ENCODE measurements at regions not wholly inside any gene's neighbourhood (a gene's known extent, or its start where the extent isn't known, plus 50 kb on each side); places are given as distances from the start of the nearest gene placed in this dataset.

DNA sequence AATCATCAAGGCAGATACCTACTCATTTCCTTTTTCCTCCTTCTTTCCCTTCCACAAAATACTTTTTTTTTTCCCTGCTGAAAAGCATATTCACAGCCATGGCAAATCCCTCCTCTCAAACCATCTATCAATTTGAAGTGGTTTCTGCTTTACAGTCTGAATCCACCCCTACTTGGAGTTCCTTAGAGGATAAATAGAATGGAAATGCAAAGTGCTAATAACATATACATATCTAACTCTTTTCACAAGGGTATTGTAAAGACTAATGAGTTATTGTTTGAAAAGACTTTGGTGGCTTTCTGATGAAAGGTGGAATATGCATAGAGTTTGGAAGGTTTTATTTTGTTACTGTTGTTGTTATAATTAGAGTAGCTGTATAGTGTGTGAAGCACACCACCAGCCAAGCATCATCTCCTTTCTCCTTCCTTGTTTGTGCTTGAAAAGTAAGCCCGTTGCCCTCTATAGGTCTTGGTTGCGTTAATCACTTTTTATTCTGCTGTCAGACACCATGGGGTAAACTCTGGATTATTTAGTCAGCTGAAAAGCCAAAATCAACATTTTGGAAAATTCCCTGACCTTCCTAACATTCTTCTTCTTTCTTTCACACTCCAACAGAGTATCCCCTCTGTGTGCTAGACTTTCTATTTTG, 2126.9 kb upstream of the CELF4 start:
- Histone ChIP-seq H3K23me2 (ENCODE audit: low read depth, low read length) (no peaks in the 10 kb centered on the region), H3K4me2 (ENCODE audit: insufficient read depth in 1 of 2, low read depth in 2 of 2, low read length in 2 of 2) (peak overlapping the region; percentile 46 to 52), H3K79me2 (ENCODE audit: control insufficient read depth in 1 of 2, insufficient read depth in 2 of 2, low read length in 2 of 2) (no peaks in the 10 kb centered on the region), H3K9ac (replicated peaks in 1 of 4; ENCODE audit: extremely low read depth in 1 of 4, low read depth in 3 of 4, low read length in 3 of 4) (no peak overlapping the region), H2BK5ac (ENCODE audit: low read depth, low read length) (no peak overlapping the region), H2AFZ (ENCODE audit: low read length) (no peak overlapping the region), H3K27ac (ENCODE audit: low read depth, low read length) (no peak overlapping the region), H3K18ac (ENCODE audit: extremely low read depth, low read length) (no peak overlapping the region), H4K91ac (replicated peaks; ENCODE audit: insufficient read length, low read length) (no peak overlapping the region), H3K14ac (ENCODE audit: insufficient read length) (no peak overlapping the region), H2BK20ac (ENCODE audit: low read length) (no peak overlapping the region), H2BK120ac (replicated peaks; ENCODE audit: low read depth, low read length) (no peak overlapping the region), H3K4me3 (ENCODE audit: extremely low read depth in 1 of 4, insufficient read depth in 2 of 4, low read depth in 3 of 4, low read length in 4 of 4) (peak overlapping the region in 3 of 4 experiments; percentile 3 to 41 (median 10); a peak in 4 of 8 replicates), H2BK15ac (ENCODE audit: low read length) (no peak overlapping the region), H3K23ac (ENCODE audit: insufficient read length) (no peak overlapping the region), H3K4ac (replicated peaks; ENCODE audit: insufficient read length, low read depth, low read length) (no peak overlapping the region), H3K36me3 (ENCODE audit: control insufficient read depth in 2 of 4, insufficient read depth in 4 of 4, low read length in 3 of 4) (no peaks in the 10 kb centered on the region), H3K27me3 (replicated peaks in 1 of 4; ENCODE audit: control insufficient read depth in 3 of 4, extremely low read depth in 1 of 4, insufficient read depth in 3 of 4, low read length in 3 of 4) (no peaks in the 10 kb centered on the region), H3K56ac (replicated peaks; ENCODE audit: insufficient read length, low read depth, low read length) (no peak overlapping the region), H4K8ac (ENCODE audit: extremely low read depth, insufficient read depth, low read length) (no peak overlapping the region), H3K9me3 (ENCODE audit: insufficient read depth in 2 of 2, low read depth in 1 of 2, low read length in 1 of 2) (no peaks in the 10 kb centered on the region), H2BK12ac (ENCODE audit: low read depth, low read length) (no peak overlapping the region), H2AK5ac (ENCODE audit: low read depth, low read length) (no peak overlapping the region), H4K20me1 (replicated peaks in 1 of 2; ENCODE audit: control insufficient read depth in 1 of 2, insufficient read depth in 2 of 2, low read length in 2 of 2) (no peaks in the 10 kb centered on the region), H3K79me1 (ENCODE audit: low read depth, low read length) (no peaks in the 10 kb centered on the region), H3K4me1 (replicated peaks in 1 of 4; ENCODE audit: control insufficient read depth in 3 of 4, insufficient read depth in 4 of 4, low read length in 3 of 4) (peaks cover 2 to 19% (median 5%) of the 10 kb centered on the region in 4 experiments; a peak in 5 of 7 replicates), H4K5ac (ENCODE audit: insufficient read length, low read depth, low read length) (no peak overlapping the region)
- 44% methylated on average over 2 of the region's 2 CpGs; no CpG with 5 or more reads in 1 of the 2 experiments for WGBS, 2 experiments (ENCODE audit: extremely low coverage in 1 of 2, insufficient coverage in 1 of 2, insufficient read length in 1 of 2, insufficient replicate concordance in 2 of 2, low coverage in 1 of 2, low lambda C conversion rate in 2 of 2, missing lambda C conversion rate in 1 of 2)
- POLR2A ChIA-PET (ENCODE audit: partially characterized antibody): interaction anchor here (0.6 kb wide), 1 partner anchor 343 kb away, joined by 3 read pairs; no protein-coding TSS in a partner anchor
- CTCF ChIA-PET (ENCODE audit: partially characterized antibody): no interaction called here
- no peak for DNase-seq (ENCODE audit: low read depth in 1 of 2, low spot score in 2 of 2)
- no peak for FAIRE-seq
- TF ChIP-seq NRF1 (IDR thresholded peaks at IDR 0.05; ENCODE audit: low read depth, low read length) (no peak), SP4 (IDR thresholded peaks at IDR 0.05; ENCODE audit: low read length) (no peak), TBP (IDR thresholded peaks at IDR 0.05; ENCODE audit: low read depth, low read length) (no peak), YY1 (IDR thresholded peaks at IDR 0.05; ENCODE audit: low read depth, low read length) (no peak), HDAC6 (IDR thresholded peaks at IDR 0.05; ENCODE audit: low read depth, low read length) (no peak), BRCA1 (IDR thresholded peaks at IDR 0.05; ENCODE audit: low read depth, low read length) (no peak), SIN3A (conservative IDR thresholded peaks at IDR 0.05 in 1 of 2, IDR thresholded peaks at IDR 0.05 in 1 of 2; ENCODE audit: low read depth in 1 of 2, low read length in 2 of 2) (no peak), RFX5 (IDR thresholded peaks at IDR 0.05; ENCODE audit: borderline replicate concordance, low read depth, low read length) (no peak), BCL11A (IDR thresholded peaks at IDR 0.05; ENCODE audit: low read depth in 2 of 2, low read length in 2 of 2) (no peak), TAF1 (IDR thresholded peaks at IDR 0.05; ENCODE audit: low read depth, low read length) (no peak)
- TF ChIP-seq, protein P1, sequence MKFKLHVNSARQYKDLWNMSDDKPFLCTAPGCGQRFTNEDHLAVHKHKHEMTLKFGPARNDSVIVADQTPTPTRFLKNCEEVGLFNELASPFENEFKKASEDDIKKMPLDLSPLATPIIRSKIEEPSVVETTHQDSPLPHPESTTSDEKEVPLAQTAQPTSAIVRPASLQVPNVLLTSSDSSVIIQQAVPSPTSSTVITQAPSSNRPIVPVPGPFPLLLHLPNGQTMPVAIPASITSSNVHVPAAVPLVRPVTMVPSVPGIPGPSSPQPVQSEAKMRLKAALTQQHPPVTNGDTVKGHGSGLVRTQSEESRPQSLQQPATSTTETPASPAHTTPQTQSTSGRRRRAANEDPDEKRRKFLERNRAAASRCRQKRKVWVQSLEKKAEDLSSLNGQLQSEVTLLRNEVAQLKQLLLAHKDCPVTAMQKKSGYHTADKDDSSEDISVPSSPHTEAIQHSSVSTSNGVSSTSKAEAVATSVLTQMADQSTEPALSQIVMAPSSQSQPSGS (IDR thresholded peaks at IDR 0.05; ENCODE audit: low read length): no peak
- TF ChIP-seq, protein P2, sequence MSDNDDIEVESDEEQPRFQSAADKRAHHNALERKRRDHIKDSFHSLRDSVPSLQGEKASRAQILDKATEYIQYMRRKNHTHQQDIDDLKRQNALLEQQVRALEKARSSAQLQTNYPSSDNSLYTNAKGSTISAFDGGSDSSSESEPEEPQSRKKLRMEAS (IDR thresholded peaks at IDR 0.05): no peak

All from H1 (cell line).